Bronchial epithelial cell (primary cell): ENCODE measurements at regions not wholly inside any gene's neighbourhood (a gene's known extent, or its start where the extent isn't known, plus 50 kb on each side); places are given as distances from the start of the nearest gene placed in this dataset.

Experiments
- DNase-seq: peaks from one replicate; pipeline ENCODE4 v3.0.0-alpha.2; 2010; ENCODE audit warnings: low read depth
- FAIRE-seq: peaks from 2 replicates; lab custom pipeline; 2011; peaks lifted over from hg19 to GRCh38; lab: Jason Lieb, UNC
- H3K27me3 ChIP-seq: 2 replicates; pipeline ENCODE4 v1.5.1; 2011; ENCODE audit warnings: low read length; ENCODE audit not compliant: control insufficient read depth, insufficient read depth
- H3K36me3 ChIP-seq: 2 replicates; pipeline ENCODE4 v1.5.1; 2011; ENCODE audit warnings: low read length; ENCODE audit not compliant: control insufficient read depth, insufficient read depth
- H3K4me3 ChIP-seq: 2 replicates; pipeline ENCODE4 v1.5.1; 2011; ENCODE audit warnings: mild to moderate bottlenecking, low read depth, low read length, control low read depth
- CTCF ChIP-seq: IDR thresholded peaks from 2 replicates; pipeline ENCODE4 v1.5.1; 2011; ENCODE audit warnings: mild to moderate bottlenecking, moderate library complexity, low read length, control low read depth, inconsistent platforms; ENCODE audit not compliant: insufficient read depth, severe bottlenecking

GRCh38 chr7:155405399-155406318 is 52.3 kb upstream of the EN2 start:
- H3K27me3 ChIP-seq: no peaks in the 10 kb centered on the region

GRCh38 chr7:155407799-155408198 is 50.1 kb upstream of the EN2 start:
- Histone ChIP-seq H3K4me3 (no peak overlapping the region), H3K36me3 (no peaks in the 10 kb centered on the region), H3K27me3 (no peaks in the 10 kb centered on the region)
- FAIRE-seq: no peak
- no peak for TF ChIP-seq CTCF
- no peak for DNase-seq

More at GRCh38 chr7:155405399-155406318, 52.3 kb upstream of the EN2 start:
- Histone ChIP-seq H3K36me3 (no peaks in the 10 kb centered on the region), H3K4me3 (no peak overlapping the region)
- FAIRE-seq: no peak
- no peak for DNase-seq
- no peak for TF ChIP-seq CTCF
